ENCODE measurements at regions not wholly inside any gene's neighbourhood (a gene's known extent, or its start where the extent isn't known, plus 50 kb on each side); places are given as distances from the start of the nearest gene placed in this dataset.

DNA sequence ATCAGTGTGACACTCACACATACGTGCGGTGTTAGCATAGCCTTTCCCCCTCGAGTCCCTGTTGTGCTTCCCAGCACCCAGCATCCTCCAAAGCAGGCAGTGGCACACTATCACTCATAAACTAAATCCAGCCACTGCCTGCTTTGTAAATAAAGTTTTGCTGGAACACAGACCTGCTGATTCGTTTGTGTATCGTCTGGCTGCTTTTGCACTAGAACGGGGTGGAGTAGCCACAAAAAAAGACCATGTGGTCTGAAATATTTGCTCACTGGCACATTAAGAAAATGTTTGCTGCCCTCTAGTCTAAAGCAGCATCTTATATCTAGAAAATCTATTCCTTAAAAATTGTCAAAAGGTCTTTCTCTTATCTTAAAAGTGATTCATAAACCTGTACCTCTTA, 341.2 kb upstream of the ZFHX3 start:
- DNase-seq (ENCODE audit: insufficient read length, low spot score) (no peak), FAIRE-seq (no peak)

DNA sequence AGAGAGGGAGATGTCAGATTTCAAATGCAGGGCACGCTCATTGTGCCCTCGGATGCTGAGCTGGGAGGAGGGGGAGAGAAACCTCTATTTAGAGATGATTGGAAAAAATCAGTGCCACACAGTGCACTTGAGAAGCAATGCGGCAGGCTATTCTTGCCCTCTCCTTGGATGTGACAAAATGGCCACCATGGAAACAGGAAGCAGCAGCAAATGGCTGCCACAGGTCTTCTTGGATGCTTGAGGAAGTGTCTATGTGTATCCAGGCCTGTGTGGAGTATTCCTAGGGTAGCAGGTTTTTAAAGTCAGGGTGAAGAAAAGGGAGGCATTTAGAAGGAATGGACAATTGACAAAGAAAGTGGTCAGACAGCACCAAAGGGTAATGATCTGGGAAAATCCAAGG, 340.1 kb upstream of the ZFHX3 start:
- no peak for DNase-seq (ENCODE audit: insufficient read length, low spot score)
- no peak for FAIRE-seq

DNA sequence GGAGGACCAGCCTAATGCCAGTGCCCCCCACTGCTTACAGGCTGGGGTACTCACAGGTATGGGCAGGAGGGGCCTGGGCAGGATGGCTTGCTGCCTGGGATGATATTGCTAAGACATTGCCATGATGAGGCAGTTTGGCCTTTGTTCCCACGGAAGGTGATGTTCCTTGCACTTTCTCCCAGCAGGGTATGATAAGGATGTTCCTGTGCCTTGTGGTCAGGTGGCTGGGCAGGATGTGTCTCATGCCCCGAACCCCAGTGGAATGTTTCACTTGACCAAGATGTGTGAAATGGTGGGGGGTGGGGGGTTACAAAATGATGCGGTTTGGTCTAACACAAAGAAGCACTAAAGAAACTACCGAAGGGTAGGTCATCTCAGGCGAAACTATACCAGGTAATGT, 337.8 kb upstream of the ZFHX3 start:
- DNase-seq (ENCODE audit: insufficient read length, low spot score) (no peak), FAIRE-seq (no peak)

DNA sequence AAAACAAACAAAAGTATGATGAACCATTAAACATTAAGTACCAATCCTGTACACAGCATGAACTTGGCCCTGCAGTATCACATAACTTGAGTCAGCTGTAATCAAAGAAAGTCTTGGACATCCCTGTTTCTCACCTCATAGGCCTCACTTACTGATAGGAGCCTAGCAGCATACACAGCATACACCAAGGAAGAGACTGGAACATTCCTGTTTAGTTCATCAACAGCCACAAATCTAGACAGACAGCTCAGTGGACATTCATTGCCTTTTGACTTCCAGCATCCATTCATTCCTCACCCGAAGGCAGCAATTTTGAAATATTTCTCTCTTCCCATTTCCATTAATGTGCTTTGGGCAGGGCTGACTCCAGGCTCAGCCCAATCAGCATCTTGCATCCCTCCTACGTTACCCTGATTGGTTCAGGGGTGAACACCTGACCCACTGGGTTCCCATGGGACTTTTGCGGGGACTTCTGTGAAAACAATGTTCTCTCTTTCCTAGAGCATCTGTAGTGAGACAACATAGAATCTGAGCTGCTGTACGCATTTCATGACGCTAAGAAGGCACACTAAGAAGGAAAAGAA, 336.7 kb upstream of the ZFHX3 start:
- no peak for FAIRE-seq
- DNase-seq (ENCODE audit: insufficient read length, low spot score), result no peak

DNA sequence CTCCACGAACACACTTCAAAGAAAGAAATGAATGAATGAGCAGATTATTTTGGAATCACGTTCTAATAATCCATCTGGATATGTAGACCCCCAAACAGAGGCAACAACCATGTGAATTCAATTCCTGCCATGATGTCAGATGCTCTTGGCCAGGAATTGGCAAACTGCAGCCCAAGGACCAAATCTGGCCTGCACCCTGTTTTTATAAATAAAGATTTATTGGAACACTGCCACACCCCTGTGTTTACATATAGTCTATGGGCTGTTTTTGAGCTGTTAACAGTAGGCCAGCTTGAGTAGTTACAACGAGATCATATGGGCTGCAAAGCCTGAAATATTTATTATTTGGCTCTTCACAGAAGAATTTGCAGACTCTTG, 336.0 kb upstream of the ZFHX3 start:
- FAIRE-seq (no peak), DNase-seq (ENCODE audit: insufficient read length, low spot score) (no peak)

DNA sequence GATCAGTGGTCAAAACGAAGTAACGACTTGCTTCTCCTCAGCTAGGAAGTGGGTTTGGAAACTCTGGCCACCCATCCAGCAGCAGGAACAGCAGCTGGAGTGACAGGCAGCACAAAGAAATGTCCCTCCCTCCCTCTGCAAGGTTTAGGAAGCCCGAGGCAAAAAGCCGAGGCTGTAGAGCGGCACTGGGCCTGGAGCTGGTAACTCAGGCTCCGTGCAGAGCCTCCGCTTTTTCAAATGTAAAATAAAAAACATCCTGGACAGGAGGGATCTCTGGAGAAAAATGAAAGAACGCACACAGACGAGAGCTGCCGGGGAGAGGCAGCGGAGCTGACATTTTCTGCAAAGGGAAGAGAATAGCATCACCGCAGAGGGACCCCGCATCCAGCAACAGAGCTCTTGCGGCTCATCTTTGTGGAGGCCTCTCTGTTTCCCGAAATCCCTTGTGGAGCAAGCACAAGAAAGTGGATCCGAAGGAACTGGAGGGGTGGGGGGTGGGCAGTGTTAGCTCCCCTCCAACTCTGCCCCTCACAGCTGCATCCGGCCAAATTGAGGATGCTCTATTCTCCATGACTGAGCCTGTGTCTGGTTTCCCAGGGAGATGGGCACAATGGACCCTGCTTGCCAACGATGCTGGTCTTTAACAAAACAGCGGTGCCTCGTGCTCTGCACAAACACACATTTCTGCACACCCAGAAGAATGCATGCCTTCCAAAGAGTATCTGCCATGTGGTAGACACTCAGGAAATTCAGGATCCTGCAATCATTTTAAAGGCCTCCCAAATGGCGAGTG, 335.5 kb upstream of the ZFHX3 start:
- FAIRE-seq (no peak), DNase-seq (ENCODE audit: insufficient read length, low spot score) (no peak)

DNA sequence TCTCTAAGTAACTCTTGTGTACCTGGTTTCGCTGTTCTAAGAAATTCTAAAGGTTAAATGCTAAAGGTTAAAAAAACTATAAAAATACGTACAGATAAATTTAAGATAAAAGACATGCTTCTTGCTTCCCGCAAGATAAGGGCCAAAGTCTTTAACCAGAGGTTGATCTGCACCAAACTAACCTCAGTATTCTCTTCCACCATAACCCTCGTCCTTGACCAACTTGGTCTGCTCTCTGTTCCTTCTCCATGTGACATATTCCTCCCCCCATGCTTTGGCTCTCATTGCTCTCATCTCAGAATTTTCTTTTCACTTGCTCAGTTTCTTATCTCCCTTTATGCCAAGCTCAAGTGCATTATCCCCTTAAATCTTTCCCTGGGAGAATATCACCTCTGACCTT, 330.5 kb upstream of the ZFHX3 start:
- DNase-seq (ENCODE audit: insufficient read length, low spot score) (no peak), FAIRE-seq (no peak)

DNA sequence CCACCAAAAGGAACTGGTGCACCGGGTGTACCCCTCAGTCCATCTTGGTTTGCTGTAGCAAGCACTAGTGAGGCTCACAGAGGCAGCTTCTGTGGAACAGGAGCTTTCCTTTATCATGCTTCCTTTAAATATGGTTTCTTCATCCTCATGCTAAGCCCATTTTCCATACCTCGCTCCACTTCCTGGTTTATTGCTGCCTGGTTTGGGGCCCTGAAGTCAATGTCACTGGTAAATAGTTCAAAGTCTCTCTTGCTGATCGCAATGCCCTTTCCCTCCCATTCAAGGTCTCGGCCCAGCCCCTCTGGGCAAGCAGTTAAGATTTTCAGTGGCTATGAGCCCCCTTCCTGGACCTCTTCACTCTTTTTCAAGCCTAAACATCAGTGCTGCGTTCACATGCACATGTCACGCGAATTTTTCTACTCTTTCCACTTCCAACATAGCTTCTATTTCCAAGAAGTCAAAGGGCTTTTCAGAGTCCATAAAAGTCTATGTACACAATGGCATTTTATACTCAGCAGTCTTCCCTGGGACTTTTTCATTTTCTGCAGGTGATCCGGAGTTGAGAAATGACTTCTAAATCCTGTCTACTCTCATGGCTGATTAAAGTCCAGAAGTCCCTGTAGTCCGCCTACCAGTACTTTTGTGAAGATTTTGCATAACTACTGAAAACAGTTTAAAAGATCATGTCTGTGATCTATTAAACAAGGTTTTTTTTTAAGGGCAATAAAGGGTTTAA, 323.8 kb upstream of the ZFHX3 start:
- DNase-seq (ENCODE audit: insufficient read length, low spot score), result no peak
- no peak for FAIRE-seq

DNA sequence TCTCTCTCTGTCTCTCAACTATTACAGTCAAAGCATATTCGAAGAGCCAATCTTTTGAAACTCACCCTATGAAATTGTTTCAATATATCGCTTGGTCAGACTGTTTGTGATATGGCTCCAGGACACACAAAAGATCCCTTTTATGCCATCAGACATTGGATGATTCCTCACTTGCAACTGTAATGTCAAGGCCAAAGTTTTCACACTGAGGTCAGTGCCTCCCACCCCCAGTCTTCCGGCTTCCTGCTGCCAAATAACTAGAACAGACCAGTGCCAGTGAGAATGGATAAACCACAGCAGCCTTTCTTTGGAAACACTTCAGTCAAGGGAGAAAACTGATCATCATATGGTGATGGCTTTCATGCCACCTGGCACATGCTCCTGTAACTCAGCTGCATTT, 321.9 kb upstream of the ZFHX3 start:
- no peak for FAIRE-seq
- no peak for DNase-seq (ENCODE audit: insufficient read length, low spot score)

DNA sequence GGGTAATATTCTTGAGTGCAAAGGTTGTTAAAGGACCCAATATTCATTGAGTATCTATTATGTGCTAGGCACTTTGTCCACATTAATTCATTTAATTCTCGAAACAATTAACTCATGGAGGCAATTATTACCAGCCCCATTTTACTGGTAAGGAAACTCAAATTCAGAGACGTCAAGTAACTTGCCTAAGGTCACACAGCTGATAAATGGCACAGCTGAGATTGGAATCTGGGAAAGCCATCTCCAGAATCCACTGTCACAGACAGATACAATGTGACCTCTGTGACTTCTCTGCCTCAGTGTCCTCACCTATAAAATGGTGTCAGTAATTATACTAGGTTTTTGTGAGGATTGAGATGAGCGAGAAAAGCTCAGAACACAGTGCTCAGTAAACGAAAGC, 320.8 kb upstream of the ZFHX3 start:
- no peak for DNase-seq (ENCODE audit: insufficient read length, low spot score)
- no peak for FAIRE-seq

DNA sequence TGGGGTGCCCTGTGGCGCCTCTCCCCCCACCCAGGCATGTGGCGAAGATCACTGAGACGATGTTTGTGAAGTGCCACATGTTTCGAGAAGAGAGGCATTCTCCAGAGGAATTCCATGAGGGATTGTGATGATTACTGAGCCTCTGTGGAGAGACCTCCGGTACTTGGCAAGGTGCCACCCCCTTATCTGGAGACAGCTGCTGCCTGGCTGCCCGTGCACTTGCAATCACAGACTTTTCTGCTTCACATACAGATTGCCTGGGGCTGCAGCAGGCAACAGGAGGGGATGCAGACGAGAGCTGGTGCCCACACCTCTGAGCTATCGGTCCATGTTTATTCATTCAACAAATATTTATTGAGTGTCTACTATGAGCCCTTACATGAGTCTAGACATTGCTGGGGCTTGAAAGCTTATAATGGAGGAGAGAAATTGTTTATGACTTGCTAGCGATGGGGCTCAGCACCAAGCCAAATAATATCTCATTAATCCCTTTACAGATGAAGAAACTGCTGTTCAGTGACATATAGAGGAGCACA, 317.2 kb upstream of the ZFHX3 start:
- DNase-seq (ENCODE audit: insufficient read length, low spot score), result no peak
- FAIRE-seq, result no peak

DNA sequence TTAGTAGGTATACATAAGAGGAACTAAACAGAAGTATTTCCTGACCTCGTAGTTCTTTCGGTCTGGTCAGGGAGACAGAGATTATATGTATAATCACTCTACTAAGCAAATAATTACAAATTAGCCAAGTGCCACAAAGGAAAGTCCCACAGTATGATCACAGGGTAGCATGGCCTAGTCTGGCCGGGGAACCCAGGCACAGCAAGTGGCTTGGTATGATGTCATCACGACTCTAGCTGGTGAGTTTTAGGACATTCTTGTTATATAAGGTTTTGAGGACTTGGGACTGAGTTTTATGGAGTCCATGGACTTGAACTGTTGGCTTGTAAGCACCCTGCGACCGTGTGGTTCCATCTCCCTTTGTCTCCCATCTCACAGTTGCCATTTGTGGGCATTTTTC, 316.5 kb upstream of the ZFHX3 start:
- DNase-seq (ENCODE audit: insufficient read length, low spot score), result no peak
- FAIRE-seq, result no peak

DNA sequence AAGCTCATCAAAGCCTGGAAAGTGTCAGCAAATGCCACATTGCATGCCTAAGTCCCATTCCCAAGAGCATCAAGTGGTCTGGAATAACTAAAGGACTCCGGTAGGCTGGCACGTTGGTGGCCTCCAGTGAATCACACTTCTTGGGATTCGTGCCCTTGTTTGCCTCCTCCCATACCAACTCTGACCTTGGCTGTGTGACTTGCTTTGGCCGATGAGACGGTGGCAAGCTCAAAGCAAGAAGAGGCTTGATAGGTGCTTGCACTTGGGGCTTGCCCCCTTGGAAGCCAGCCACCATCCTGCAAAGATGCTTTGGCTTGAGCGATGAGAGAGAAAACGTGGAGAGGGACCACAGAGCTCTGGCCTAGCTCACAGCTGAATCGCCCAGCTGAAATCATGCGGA, 313.1 kb upstream of the ZFHX3 start:
- no peak for DNase-seq (ENCODE audit: insufficient read length, low spot score)
- FAIRE-seq, result no peak

DNA sequence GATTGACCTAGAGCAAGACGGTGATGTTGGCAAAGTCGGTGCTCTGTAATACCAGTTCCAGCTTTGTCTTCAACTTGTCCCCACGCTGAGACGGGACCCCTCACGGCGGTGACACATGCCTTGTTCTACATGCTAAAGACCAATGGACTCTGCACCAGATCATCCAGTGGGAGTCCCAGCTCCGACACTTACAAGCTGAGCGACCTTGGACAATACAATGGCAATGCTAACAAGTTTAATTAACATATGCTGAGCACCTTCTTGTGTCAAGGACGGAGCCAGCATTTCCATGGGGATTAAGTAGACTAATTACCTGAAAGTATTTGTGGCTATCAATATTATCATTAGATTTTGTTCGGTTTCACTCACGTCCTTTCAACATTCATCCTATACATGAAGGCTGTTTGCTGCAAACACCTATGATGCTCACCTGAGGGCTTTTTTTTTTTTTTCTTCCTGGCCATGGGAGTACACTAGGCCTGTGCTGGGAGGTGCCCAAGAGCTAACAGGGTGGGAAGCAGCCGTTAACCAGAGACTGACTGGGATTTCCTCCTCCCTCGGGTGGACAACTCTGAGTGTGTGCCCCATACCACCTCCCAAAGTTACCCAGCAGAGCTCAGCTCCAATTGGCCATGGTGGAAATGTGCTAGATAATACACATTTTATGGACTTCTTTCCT, 308.6 kb upstream of the ZFHX3 start:
- no peak for FAIRE-seq

DNA sequence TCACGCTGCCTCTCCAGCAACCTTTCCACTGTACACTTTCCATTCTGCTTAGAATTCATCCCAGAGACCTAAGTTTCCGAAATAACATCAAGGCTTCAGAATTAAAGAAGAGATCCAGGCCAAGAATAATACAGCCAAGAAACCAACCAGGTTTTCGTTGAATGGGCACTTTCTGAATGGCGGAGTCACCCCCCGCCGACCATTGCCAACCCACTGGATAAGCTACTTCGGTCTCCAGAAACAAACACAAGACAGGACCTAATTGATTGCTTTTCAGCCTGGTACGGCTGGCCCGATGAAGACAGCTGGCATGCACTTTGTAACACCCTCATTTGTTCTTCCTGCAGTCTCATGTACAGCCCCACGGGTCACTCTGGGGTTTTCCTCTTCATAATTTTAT, 308.1 kb upstream of the ZFHX3 start:
- DNase-seq (ENCODE audit: insufficient read length, low spot score), result no peak
- no peak for FAIRE-seq

More for the DNA sequence above, 308.6 kb upstream of the ZFHX3 start:
- DNase-seq (ENCODE audit: insufficient read length, low spot score), result no peak

DNA sequence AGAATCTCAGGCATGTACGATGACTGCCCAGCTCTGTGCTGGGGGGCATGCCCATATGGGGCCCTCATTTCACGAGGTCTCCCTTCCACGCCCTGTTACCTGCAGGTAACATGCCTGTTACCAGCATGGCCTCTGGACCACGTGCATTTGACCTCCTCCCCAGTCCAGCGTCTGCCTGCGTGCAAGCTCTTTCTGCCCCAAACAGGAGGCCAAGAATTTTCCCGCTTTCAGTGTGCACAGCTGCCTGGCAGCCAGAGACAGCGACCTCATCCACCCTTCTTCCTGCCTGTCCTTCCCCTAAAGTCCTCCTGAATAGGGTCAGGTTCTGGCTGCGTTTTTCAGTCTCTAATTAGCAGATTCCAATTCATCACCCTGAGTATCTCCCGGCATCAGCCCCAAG, 306.5 kb upstream of the ZFHX3 start:
- DNase-seq (ENCODE audit: insufficient read length, low spot score) (no peak), FAIRE-seq (no peak)

DNA sequence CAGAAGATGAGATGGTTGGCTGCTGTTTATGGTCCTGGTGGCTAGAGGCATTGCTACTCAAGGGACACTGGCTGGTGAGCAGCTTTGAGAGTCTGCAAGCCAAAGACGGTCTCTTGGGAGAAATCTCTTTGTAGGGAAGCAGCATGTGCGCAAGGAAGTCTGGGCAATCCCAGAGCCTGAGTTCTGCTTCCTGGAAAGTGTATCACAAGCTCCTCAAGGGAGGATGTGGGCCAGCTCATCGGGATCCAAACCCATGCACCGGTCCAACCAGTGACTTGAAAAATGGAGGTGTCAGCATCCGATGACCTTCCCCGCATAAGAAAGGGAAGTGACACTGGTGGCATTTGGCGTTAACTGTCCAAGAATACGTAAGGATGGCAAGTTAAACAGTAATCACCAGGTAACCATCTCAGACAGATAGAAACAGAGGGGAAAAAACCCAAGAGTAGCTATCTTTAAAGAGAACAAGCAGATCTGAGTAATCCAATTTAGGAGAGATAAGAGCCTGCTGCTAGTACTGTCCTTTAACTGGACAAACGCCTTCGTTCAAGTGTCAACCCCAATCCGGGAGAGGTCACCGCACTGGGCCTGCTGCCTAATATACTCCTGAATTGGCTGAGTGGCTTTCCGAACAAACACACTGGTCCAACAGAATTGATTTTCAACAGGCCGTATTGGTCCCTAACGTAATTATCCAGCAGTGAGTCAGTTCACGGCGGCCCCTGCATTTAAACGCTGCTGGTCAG, 303.0 kb upstream of the ZFHX3 start:
- FAIRE-seq (no peak), DNase-seq (ENCODE audit: insufficient read length, low spot score) (no peak)

DNA sequence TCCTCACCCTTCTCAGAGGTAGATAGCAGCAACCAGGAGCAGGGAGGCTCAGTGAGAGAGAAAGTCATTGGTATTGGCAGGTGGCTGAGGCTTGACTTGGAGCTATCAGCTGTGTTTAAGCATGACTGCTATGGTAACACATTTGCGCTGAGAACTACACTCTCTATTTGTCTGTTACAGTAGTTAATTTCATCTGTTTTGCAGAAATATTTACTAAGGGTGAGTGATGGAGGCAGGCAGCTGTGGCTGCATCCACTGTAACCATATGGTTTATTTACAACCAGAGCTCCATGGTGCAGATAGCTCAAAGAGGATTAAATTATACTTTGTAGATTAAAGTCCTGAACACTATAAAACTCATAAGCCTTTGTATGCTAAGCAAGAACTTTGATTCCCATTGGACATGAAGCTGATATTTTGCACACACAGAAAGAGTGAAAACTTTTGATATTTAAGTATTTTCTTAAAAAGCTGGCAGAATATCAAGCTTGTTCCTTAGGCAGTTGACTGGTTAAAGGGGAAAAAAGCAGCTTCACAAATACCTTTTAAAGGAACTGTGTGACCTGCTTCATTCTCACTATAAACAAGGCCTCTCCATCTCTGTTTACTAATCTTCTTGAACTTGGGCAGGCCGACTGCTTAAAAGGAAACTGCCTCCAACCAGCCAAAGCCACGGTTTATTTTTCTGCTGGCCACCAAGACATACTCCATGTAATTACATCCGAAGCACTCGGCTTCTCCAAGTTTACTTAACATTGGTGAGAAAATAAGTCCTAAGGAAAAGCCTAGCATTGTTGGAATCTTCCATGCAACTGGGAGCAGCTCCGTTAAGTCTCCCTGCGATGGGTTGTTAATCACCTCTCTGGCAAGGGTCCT, 299.8 kb upstream of the ZFHX3 start:
- DNase-seq (ENCODE audit: insufficient read length, low spot score), result no peak
- FAIRE-seq, result no peak

DNA sequence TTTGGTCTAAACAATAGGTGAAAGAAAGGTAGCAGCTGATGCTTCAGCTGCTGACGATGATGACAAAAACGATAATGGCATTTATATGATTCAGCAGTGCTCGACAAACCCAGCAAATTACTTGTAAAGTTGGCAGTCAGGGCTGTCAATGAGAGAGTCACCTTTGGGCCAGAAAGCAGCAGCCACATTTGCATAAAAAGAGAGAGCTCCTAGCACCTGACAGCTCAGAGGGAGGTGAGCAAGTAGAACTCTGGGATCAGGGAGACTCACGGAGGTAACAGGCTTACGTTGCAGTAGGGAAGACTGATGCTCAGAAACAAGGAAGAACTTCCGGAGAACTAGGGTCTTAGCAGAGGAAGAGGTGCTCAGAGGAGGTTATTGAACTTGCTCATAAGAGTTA, 291.9 kb upstream of the ZFHX3 start:
- DNase-seq (ENCODE audit: insufficient read length, low spot score) (no peak), FAIRE-seq (no peak)
